K562 (cell line): ENCODE measurements at regions not wholly inside any gene's neighbourhood (a gene's known extent, or its start where the extent isn't known, plus 50 kb on each side); places are given as distances from the start of the nearest gene placed in this dataset.

Source experiments
- ATAC-seq: fragments of 200-7000 bp; cut with Tn5 transposase; 3 replicates; pipeline ENCODE4 v1.9.1; 2020; ENCODE audit warnings: moderate library complexity
- BruUV-seq: library from RNA; stranded (reverse); fragments of 400-500 nt; replicated peaks from 2 replicates; lab custom pipeline; 2021; lab: Mats Ljungman, UMichigan
- CTCF ChIA-PET: fragments of 300-600 bp; formaldehyde crosslinking; extraction: SDS; loops from one replicate; lab custom pipeline; 2021; ENCODE audit warnings: low intra/inter-chr PET ratio; lab: Yijun Ruan, JAX
- POLR2A ChIA-PET: fragments of 300-600, 350-650 bp; sonication (Branson Sonifier 250); formaldehyde crosslinking; extraction: SDS; loops from one replicate; lab custom pipeline; 2021; ENCODE audit warnings: antibody characterized with exemption, inconsistent platforms; lab: Yijun Ruan, JAX
- DNase-seq, 4 experiments: peaks; one replicate each; pipeline versions ENCODE4 v3.0.0 to v3.0.0-alpha.2; 2011 to 2018; ENCODE audit warnings: low spot score in 3 of 4, mixed read lengths in 3 of 4; ENCODE audit errors: extremely low read depth in 1 of 4
- FAIRE-seq: peaks from 2 replicates; lab custom pipeline; 2011; peaks lifted over from hg19 to GRCh38; lab: Jason Lieb, UNC
- H2AFZ ChIP-seq: 2 replicates; pipeline ENCODE4 v1.6.0; 2011; ENCODE audit warnings: low read depth, low read length, control low read depth, inconsistent platforms
- H3K27ac ChIP-seq: fragments of 200-600 bp; 3 replicates; pipeline ENCODE4 v1.8.0; 2011; ENCODE audit warnings: low read depth, mild to moderate bottlenecking, control low read depth, inconsistent platforms, low read length, moderate library complexity, mixed read lengths; ENCODE audit errors: extremely low read depth
- H3K27me3 ChIP-seq, 2 experiments: fragments of 300-600 bp in 1 of 2; 2 replicates in 1 of 2; 3 replicates in 1 of 2; pipeline versions ENCODE4 v1.6.0 to v1.8.0; 2011; ENCODE audit warnings: inconsistent platforms in 2 of 2, low read length in 2 of 2, mild to moderate bottlenecking in 1 of 2, mixed read lengths in 1 of 2, moderate library complexity in 1 of 2; ENCODE audit not compliant: control insufficient read depth in 2 of 2, insufficient read depth in 2 of 2
- H3K36me3 ChIP-seq: fragments of 300-600 bp; 3 replicates; pipeline ENCODE4 v1.8.0; 2011; ENCODE audit warnings: mild to moderate bottlenecking, low read length, inconsistent platforms; ENCODE audit not compliant: control insufficient read depth, insufficient read depth
- H3K4me1 ChIP-seq, 2 experiments: fragments of 200-600 bp in 1 of 2; replicated peaks in 1 of 2; 2 replicates in 1 of 2; 3 replicates in 1 of 2; pipeline versions ENCODE4 v1.5.1 to v1.8.0; 2011; ENCODE audit warnings: inconsistent platforms in 2 of 2, low read length in 2 of 2, mild to moderate bottlenecking in 1 of 2, mixed read lengths in 1 of 2, moderate library complexity in 1 of 2; ENCODE audit not compliant: control insufficient read depth in 2 of 2, insufficient read depth in 2 of 2
- H3K4me2 ChIP-seq: 2 replicates; pipeline ENCODE4 v1.6.1; 2011; ENCODE audit warnings: low read length, control low read depth, inconsistent platforms, mixed read lengths; ENCODE audit not compliant: insufficient read depth
- H3K4me3 ChIP-seq: fragments of 200-600 bp; sonication (generic), shearing (Covaris generic); 2 replicates; pipeline ENCODE4 v1.5.1; 2016; ENCODE audit warnings: control low read depth, inconsistent platforms
- H3K79me2 ChIP-seq: fragments of 200-600 bp; 3 replicates; pipeline ENCODE4 v1.8.0; 2011; ENCODE audit warnings: low read length, inconsistent platforms; ENCODE audit not compliant: control insufficient read depth, insufficient read depth
- H3K9ac ChIP-seq, 2 experiments: 2 replicates each; pipeline versions ENCODE4 v1.6.0 to v1.6.1; 2011; ENCODE audit warnings: low read depth in 2 of 2, low read length in 2 of 2, control low read depth in 1 of 2, inconsistent platforms in 1 of 2, mild to moderate bottlenecking in 1 of 2, mixed read lengths in 1 of 2; ENCODE audit not compliant: insufficient read depth in 1 of 2
- H3K9me1 ChIP-seq: one replicate; pipeline ENCODE4 v1.6.0; 2011; ENCODE audit warnings: inconsistent platforms, mild to moderate bottlenecking, low read length, moderate library complexity; ENCODE audit not compliant: control insufficient read depth, insufficient read depth
- H3K9me3 ChIP-seq: replicated peaks from 2 replicates; pipeline ENCODE4 v1.5.1; 2011; ENCODE audit warnings: low read depth, low read length, inconsistent platforms; ENCODE audit not compliant: control insufficient read depth, insufficient read depth
- H4K20me1 ChIP-seq: replicated peaks from 2 replicates; pipeline ENCODE4 v1.6.1; 2011; ENCODE audit warnings: low read length, inconsistent platforms, mixed read lengths; ENCODE audit not compliant: control insufficient read depth, insufficient read depth
- CBFA2T3 ChIP-seq: fragments of 450-650 bp; IDR thresholded peaks from 2 replicates; pipeline ENCODE4 v1.6.1; 2017
- CHD4 ChIP-seq: fragments of 200-600 bp; sonication (generic); IDR thresholded peaks from 3 replicates; pipeline ENCODE4 v1.6.1; 2012; ENCODE audit warnings: low read depth, mild to moderate bottlenecking, mixed read lengths, low read length, inconsistent platforms; ENCODE audit not compliant: insufficient read depth, insufficient replicate concordance, poor library complexity, severe bottlenecking
- E2F3 ChIP-seq: fragments of 250-450 bp; sonication (Bioruptor Pico); IDR thresholded peaks from 2 replicates; pipeline ENCODE4 v1.4.0; 2020; ENCODE audit warnings: mild to moderate bottlenecking
- ETV5 ChIP-seq: sonication (generic); formaldehyde crosslinking; IDR thresholded peaks from 2 replicates; pipeline ENCODE4 v1.4.0; 2020; ENCODE audit warnings: low read depth, mild to moderate bottlenecking, missing genetic modification reagents
- HMGXB4 ChIP-seq: sonication (generic); formaldehyde crosslinking; IDR thresholded peaks from 2 replicates; pipeline ENCODE4 v1.8.1; 2023; ENCODE audit warnings: mild to moderate bottlenecking, missing genetic modification reagents
- RNF2 ChIP-seq: sonication (generic); IDR thresholded peaks from 2 replicates; pipeline ENCODE4 v1.6.1; 2016
- TCF3 ChIP-seq: sonication (generic); formaldehyde crosslinking; IDR thresholded peaks from 2 replicates; pipeline ENCODE4 v1.4.0; 2020; ENCODE audit warnings: mild to moderate bottlenecking, missing genetic modification reagents
- TEAD1 ChIP-seq, 2 experiments: fragments of 450-650 bp in 1 of 2; sonication (generic) in 1 of 2; formaldehyde crosslinking; IDR thresholded peaks; 2 replicates each; pipeline versions ENCODE4 v1.4.0 to v1.8.0; 2020 to 2022; ENCODE audit warnings: mild to moderate bottlenecking in 2 of 2, missing genetic modification reagents in 1 of 2
- ZBTB49 ChIP-seq: sonication (generic); formaldehyde crosslinking; IDR thresholded peaks from 2 replicates; pipeline ENCODE4 v1.8.0; 2022; ENCODE audit warnings: missing genetic modification reagents, mild to moderate bottlenecking, borderline replicate concordance
- ZNF217 ChIP-seq: sonication (generic); formaldehyde crosslinking; IDR thresholded peaks from 2 replicates; pipeline ENCODE4 v1.8.0; 2022; ENCODE audit warnings: mild to moderate bottlenecking, missing genetic modification reagents
- in situ Hi-C: fragments of 300-500 bp; cut with MboI; formaldehyde crosslinking; loops from 4 replicates; pipeline ENCODE4 v1.15.0; 2018; ENCODE audit warnings: inconsistent platforms, mixed read lengths
- intact Hi-C: fragments of 100-400 bp; cut with micrococcal nuclease; formaldehyde crosslinking; loops from 2 replicates; pipeline ENCODE4 v1.14.2; 2022
- TF ChIP-seq, protein P1 (sequence below): fragments of 250-450 bp; sonication (Bioruptor Pico); IDR thresholded peaks from 2 replicates; pipeline ENCODE4 v1.5.0; 2021; ENCODE audit warnings: mild to moderate bottlenecking, borderline replicate concordance

DNA sequence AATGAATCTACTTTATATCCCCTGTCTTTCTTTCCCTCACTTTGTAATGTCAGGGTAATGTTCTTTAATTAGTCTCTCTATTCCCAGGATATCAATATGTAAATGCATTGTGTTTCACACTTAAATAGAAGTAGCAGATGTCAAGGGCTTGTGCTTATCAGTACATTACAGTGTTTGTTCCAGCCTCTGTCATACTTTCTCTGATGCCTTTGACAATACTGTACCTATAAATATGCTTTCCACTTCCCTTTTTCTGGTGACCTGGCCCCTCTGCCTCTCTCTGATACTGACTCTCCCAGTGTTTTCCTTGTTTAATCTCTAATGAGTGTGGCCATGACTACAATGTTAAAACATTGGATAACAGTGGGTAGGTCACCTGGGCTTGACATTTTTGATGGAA is 862.0 kb upstream of the NEGR1 start:
- no peak overlapping the region for H3K9ac ChIP-seq
- ChIA-PET POLR2A (no interaction called here), CTCF (no interaction called here)
- no peaks in the 10 kb centered on the region for H3K4me1 ChIP-seq
- no peak for TF ChIP-seq RNF2
- TF ChIP-seq ZNF217 (CRISPR knock-in tag), result no peak
- TF ChIP-seq HMGXB4 (CRISPR knock-in tag), result no peak
- no peak for TF ChIP-seq ETV5 (CRISPR knock-in tag)
- no peak for TF ChIP-seq TEAD1 (CRISPR knock-in tag; IDR thresholded peaks at IDR 0.05)
- TF ChIP-seq CBFA2T3, result 0 out of 2 replicates have a peak, but pooled peaks have one; percentile 7
- peak; percentile 51 for TF ChIP-seq TCF3 (CRISPR knock-in tag)
- TF ChIP-seq CHD4, result no peak
- no peak for TF ChIP-seq ZBTB49 (CRISPR knock-in tag)
- TF ChIP-seq E2F3 (CRISPR knock-in tag), result no peak
- TF ChIP-seq, protein P1, sequence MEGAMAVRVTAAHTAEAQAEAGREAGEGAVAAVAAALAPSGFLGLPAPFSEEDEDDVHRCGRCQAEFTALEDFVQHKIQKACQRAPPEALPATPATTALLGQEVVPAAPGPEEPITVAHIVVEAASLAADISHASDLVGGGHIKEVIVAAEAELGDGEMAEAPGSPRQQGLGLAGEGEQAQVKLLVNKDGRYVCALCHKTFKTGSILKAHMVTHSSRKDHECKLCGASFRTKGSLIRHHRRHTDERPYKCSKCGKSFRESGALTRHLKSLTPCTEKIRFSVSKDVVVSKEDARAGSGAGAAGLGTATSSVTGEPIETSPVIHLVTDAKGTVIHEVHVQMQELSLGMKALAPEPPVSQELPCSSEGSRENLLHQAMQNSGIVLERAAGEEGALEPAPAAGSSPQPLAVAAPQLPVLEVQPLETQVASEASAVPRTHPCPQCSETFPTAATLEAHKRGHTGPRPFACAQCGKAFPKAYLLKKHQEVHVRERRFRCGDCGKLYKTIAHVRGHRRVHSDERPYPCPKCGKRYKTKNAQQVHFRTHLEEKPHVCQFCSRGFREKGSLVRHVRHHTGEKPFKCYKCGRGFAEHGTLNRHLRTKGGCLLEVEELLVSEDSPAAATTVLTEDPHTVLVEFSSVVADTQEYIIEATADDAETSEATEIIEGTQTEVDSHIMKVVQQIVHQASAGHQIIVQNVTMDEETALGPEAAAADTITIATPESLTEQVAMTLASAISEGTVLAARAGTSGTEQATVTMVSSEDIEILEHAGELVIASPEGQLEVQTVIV (CRISPR knock-in tag), result no peak
- H3K4me2 ChIP-seq, result no peak overlapping the region
- ATAC-seq (no peak), FAIRE-seq (no peak), DNase-seq (no peak)
- H3K9me1 ChIP-seq, result no peaks in the 10 kb centered on the region
- H3K27me3 ChIP-seq, result no peaks in the 10 kb centered on the region
- BruUV-seq, result no TSS peak
- no peak overlapping the region for H2AFZ ChIP-seq
- no peak overlapping the region for H3K4me3 ChIP-seq
- no peak overlapping the region for H3K27ac ChIP-seq
- no peaks in the 10 kb centered on the region for H3K36me3 ChIP-seq
- no peaks in the 10 kb centered on the region for H3K79me2 ChIP-seq
- H3K9me3 ChIP-seq, result no peaks in the 10 kb centered on the region
- H4K20me1 ChIP-seq, result no peaks in the 10 kb centered on the region
- in situ Hi-C loops, result no loop called here
- intact Hi-C loops, result no loop called here
